GM12873 (cell line): ENCODE measurements at regions not wholly inside any gene's neighbourhood (a gene's known extent, or its start where the extent isn't known, plus 50 kb on each side); places are given as distances from the start of the nearest gene placed in this dataset.

Source experiments
- CTCF ChIP-seq: IDR thresholded peaks from 2 replicates; pipeline ENCODE4 v1.5.1; 2012; ENCODE audit warnings: low read depth, mild to moderate bottlenecking, moderate library complexity, low read length, control low read depth; ENCODE audit not compliant: insufficient read depth; ENCODE audit errors: missing control alignments

- TF ChIP-seq CTCF, result no peak
Observed at GRCh38 chr7:81206667-81207360, 288.0 kb upstream of the SEMA3C start.

GRCh38 chr7:81206217-81206616, 287.4 kb upstream of the SEMA3C start:
- TF ChIP-seq CTCF, result no peak

GRCh38 chr7:81201188-81201587, 282.3 kb upstream of the SEMA3C start:
- no peak for TF ChIP-seq CTCF

GRCh38 chr7:81198766-81199165, 279.9 kb upstream of the SEMA3C start:
- TF ChIP-seq CTCF, result no peak

GRCh38 chr7:81197266-81197665, 278.4 kb upstream of the SEMA3C start:
- no peak for TF ChIP-seq CTCF

GRCh38 chr7:81195033-81195432, 276.2 kb upstream of the SEMA3C start:
- TF ChIP-seq CTCF, result no peak

GRCh38 chr7:81190997-81191768, 272.3 kb upstream of the SEMA3C start:
- TF ChIP-seq CTCF, result no peak
